HG03432 (cell line): ENCODE measurements at regions not wholly inside any gene's neighbourhood (a gene's known extent, or its start where the extent isn't known, plus 50 kb on each side); places are given as distances from the start of the nearest gene placed in this dataset.
A peak's percentile ranks its signal among the peaks of the same experiment; 100 is the strongest.

ENCODE experiments used
- ATAC-seq: cut with Tn5 transposase; IDR thresholded peaks from one replicate; pipeline ENCODE4 v1.9.1; 2021; ENCODE audit warnings: mild to moderate bottlenecking, moderate library complexity; ENCODE audit not compliant: unreplicated experiment

DNA sequence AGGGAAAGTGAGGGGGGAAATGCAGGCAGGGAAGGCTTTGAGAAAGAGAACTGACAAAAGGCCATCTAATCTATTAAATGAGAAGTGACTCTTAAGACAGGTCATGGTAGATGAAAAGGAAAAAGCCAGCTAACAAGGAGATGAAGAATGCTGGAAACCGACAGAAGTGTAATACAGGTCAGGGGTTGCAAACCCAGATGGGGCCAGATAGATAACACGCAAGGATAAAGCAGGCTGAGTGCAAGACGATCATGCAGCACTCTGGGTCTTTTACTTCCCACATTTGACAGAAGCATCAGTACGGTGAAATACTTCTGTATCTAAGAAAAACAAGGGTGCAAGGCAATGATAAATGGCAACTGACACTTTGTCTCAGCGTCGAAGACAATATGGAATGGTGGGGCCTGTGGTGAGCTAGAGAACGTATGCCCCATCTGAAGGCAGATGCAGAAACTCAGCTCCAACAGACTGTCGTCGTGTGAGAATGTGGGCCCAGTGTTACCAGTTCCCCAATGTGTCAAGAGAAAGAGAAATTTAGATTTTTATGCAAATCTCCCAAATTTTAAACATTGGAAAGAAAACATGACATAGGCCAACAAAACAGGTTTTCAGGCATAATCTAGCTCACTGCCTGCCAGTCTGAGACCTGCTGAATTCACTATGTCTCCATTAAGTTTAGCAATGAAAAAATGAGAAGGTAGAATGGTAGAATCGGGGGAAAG, 187.4 kb downstream of the PHLDA1 start:
- no peak for ATAC-seq

DNA sequence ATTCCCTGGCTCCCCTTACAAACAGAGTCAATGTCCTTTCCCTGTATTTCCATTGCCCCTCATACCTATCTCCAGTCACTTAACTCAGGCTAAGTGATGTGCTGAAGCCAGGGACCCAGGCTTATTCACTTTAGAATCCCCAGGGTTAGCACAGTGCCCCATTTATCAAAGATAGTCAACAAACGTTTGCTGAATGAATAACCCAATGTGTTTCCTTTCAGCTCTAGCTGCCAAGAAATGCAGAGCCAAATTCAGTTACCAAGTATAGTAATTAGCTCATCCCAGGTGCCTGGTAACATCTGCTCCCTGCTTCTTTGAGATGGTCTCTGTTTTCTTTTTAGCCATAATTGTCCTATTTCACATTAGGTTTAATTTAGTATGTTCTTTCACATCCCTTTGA, 189.5 kb downstream of the PHLDA1 start:
- ATAC-seq: no peak

DNA sequence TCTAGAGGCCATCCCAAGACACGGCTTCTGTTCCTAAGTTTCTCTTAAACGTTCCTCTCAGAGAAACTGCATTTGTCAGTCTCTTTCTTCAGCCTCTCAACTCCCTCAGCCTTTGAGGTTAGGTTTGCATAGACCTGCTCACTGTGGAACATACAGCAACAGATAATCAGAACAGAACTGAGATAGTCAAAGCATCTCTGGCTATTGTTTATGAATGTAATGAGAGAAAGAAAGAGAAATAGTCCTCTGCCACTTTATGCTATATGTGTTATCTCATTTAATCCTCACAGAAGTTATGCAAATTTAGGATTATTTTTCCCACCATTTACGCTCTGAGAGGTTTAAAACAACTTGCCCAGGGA, 190.6 kb downstream of the PHLDA1 start:
- ATAC-seq: no peak

DNA sequence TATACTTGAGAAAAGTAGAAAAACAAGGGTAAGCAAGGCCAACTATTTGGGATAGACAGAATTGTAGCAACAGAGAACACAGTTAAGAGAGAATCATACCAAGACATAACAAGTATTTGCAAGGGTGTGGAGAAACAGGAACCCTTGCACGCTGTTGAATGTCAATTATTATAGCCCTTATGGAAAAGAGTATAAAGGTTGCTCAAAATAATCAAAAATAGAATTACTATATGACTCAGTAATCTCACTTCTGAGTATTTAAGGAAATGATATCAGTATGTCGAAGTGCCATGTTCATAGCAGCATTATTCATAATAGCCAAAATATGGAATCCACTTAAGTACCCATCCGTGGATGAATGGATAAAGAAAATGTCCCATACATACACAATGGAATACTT, 193.3 kb downstream of the PHLDA1 start:
- no peak for ATAC-seq

DNA sequence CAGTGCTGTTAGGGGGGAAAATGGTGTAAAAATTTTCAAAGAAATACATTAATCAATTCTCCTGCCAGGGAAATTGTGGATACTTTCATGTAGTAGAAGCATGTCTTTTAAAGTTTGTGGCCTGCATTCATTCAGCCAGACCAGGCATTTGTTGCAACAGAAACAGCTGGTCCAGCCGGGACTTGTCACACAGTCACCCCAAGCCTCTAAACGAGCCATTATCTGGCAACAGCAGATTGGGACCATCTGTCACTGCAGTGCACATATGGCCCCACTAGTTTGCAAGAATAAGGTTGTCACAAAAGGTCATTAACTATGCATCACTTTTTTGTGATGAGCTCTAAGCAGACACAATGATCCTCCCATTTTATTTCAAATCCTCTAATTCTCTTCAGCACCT, 193.9 kb downstream of the PHLDA1 start:
- ATAC-seq: no peak

DNA sequence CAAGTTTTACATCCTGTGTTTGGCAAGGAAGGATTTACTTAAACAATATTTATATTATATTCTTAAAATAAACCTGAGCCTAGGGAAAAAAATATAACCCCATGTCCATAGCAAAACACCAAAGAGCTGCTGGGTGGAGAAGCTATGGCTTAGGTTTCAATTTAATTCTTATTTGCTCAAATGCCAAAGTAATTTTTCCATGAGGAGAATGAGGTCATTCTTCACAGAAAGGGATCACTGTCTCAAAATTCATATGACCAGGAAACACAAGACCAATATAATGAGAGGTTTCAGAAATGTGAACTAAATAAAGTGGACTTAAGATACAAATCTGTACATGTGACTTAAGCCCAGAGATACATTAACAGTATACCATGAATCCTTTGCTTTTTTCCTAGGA, 195.0 kb downstream of the PHLDA1 start:
- ATAC-seq: no peak

DNA sequence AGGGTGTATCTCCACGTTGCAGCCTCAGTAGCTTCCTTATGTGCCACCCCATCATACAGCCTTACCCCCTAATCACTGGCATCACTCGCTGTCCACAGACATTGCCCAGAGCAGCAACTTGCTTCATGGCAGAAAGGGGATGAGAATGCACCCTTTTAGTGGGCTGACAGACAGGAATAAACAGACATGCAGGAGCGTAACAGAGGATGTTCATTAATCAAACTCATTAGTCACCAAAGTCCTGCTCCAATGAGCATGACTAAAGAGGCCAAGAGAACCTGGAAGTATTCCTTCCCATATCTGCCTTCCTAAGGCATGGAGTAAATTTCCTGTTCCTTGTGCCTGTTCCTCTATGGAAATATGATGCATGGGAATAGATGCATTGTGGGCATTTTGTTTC, 197.0 kb downstream of the PHLDA1 start:
- no peak for ATAC-seq

DNA sequence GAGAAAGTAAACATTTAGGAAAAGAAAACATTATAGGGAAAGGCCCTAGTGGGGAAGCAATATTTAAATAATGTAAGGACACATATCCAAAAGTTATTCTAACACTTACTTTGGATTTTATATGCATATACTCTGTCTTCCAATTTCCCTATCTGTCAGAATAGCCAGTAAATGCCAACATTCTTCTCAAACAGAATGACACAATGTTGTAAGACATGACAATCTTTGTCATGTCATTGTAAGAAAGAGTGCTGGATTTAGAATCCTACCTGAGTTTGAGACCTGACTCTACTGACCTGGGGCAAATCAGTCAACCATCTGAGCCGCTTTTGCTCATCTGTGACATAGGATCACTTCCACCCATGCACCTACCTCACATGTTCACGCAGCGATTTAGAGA, 198.3 kb downstream of the PHLDA1 start:
- no peak for ATAC-seq

DNA sequence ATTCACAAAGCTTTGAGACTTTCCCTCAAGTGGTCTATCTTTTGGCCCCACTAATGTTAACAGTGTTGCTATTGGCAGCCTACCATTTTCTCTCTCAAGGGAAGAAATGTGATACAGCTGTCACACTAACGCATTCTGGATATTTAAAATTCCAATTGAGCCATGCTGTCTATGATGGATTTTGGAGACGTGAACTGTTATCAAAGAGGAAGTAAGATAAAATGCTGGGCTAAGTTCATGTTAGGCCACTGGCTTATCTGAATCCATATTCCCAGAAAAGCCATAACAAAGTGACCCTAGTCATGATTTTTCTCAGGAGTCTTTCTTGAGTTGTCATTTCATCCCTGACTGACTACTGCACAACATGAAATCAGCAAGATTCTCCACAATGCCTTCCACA, 200.2 kb downstream of the PHLDA1 start:
- ATAC-seq: no peak

DNA sequence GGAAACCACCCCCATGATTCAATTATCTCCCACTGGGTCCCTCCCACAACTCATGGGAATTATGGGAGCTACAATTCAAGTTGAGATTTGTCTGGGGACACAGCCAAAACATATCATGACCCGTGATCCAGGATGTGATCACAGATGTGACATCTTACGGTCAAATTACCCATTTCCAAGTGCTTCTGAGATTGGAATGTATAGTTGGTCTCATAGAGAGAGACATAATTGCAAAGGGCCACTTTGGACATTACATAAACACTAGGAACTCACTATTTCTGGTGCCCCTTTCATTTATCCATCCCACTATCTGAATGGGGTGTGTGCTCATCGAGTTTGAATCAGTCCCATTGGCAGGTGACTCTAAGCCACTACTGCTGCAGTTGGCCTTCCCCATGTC, 204.5 kb downstream of the PHLDA1 start:
- ATAC-seq: no peak

DNA sequence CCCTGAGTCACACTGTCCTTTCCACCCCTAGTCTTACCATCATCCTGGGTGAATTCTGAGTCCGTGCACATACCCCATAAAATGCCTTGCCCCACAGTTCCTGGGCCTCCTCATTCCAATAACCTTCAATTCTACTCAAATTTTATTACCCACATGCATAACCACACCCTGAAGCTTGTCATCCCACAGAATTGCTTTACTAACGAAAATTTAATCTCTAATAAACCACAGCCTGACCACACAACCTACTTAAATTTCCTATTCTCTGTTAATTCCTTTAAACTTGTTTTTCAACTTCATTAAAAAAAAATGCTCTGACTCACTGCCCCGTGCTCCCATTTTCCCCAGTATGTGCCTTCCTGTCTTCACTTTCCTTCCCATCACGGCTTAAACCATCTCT, 205.9 kb downstream of the PHLDA1 start:
- ATAC-seq: no peak

DNA sequence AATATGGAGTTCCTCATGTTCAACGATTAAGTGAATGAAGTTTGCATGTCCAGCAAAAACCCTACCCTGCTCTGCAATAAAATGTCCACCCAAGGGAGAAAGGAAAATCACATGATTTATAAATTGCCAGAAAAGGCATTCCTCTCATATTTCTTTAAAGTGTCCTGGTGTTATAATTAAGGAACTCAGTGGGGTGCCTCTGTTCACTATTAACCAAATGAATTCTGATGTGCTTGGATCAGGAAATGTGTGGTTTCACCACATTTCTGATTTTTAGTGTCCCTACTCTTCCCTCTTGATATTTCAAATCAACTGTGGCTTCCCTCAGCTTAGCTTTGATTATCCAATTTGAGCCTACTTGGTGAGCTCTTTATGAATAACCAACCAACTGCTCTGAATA, 208.1 kb downstream of the PHLDA1 start:
- no peak for ATAC-seq

DNA sequence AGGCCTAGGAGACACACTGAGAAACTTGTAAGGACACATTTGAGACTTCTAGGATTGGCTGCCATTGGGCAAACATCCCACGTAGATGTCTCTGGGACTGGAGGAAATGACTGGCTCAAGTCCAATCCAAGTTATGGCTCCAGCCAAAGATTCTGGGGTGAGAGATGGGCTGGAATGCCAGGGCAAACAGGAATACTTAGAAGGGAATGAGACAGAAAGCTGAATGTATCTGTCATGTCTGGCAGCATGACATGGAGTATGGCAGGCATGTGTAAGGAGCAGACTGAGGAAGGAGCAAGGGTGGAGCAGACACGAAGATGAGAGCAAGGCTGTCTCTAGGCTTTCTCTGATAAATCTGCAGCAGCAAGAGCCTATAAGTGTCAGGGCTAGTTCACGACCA, 209.2 kb downstream of the PHLDA1 start:
- no peak for ATAC-seq

DNA sequence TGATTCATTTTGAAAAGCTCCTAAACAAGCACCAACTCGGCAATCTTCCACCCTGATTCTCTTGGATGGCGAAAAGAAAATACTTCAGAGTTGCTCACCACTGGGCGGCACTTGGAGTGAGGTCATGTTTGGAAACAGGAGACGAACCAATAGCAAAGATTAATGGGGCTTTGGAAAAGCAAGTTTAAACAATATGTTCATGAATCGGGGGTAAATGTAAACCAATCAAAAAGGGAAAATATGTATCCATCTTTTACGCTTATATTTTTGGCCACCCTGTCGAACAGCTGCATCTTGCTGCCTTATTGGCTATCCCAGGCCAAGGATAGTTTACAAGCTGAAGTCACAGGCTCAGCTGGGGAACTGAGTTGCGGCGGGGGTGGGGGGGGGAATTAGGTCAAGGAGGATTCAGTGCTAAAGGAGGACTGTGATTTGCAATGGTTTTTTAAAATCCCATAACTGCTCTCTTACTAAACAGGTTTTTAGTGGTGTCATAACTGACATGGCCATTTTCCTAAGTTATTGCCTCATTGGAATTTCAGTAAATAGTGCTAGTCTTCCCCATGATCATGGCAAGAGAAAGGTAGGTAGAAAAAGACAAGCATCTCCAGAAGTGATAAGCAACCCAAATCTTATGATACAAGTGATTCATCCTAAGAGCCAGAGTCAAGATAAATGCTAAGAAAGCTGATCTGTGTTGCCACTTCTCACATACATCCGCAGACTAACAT, 210.6 kb downstream of the PHLDA1 start:
- ATAC-seq: no peak

DNA sequence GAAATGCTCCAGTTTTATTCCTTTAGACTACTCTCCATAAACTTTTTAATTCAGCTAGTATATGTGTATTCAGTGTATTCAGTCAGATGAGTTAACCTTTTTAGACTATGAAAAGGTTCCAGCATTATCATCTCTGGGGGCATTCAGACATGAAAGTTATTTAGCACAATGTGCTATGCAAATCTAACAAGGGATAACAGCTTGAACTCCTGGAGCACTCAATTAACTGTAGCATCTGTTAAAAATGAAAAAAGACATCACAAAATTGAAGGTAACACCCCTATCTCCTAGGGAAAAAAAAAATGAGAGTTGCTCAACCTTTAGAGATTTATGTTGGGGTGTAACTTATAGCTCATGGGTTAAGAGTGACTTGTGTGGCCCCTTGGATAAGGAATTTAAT, 211.5 kb downstream of the PHLDA1 start:
- ATAC-seq: no peak

DNA sequence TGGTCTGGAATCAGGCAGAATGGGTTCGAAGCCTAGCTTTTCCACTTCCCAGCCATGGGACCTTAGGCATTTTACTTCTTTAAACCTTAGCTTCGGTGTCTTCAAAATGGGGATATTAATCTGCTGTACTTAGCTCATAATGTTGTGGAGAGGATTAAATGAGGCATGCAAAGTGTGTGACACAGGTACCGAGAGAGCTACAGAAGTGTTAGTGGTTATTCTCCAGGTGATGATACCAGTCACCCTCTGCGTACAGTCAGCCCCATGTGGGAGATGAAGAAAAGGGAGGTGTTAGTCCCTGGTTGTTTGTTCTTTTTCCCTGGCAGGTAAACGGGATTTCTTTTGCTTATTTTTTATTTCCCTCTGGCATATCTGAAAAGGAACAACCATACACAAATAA, 212.1 kb downstream of the PHLDA1 start:
- ATAC-seq: no peak

DNA sequence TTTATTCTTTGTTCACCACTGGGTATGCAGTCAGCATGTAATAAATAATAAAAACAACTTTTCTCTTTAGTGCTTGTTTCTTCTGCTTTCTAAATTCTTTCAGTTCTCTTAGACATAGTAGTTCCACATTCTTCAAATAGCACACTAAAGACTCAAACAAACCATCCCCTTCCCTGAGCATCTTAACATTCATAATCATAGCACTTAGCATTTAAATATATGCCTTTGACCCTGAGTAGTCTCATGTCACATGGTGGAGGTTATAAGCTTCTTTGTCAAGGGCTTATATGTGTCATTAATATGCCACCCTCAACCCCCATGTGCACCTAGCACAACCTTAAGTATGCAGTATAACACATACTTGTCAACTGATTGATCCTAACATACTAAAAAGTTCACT, 212.7 kb downstream of the PHLDA1 start:
- no peak for ATAC-seq

DNA sequence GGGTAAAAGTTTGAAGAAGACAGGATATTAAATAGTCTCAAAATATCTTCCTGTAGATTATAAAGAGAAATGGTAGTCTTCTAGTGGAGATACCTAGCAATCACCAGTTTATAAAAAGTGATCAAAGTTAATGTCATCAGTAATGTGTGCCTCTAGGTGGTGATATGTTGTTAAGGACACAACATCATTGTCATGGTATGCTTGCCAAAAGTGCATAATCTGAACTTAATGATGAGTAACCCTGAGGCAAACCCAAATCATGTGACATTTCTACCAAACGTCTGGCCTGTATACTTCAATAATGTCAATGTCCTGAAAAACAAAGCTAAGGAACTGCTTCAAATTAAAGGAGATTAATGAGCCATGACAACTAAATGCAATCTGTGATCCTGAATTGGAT, 214.7 kb downstream of the PHLDA1 start:
- ATAC-seq: no peak

DNA sequence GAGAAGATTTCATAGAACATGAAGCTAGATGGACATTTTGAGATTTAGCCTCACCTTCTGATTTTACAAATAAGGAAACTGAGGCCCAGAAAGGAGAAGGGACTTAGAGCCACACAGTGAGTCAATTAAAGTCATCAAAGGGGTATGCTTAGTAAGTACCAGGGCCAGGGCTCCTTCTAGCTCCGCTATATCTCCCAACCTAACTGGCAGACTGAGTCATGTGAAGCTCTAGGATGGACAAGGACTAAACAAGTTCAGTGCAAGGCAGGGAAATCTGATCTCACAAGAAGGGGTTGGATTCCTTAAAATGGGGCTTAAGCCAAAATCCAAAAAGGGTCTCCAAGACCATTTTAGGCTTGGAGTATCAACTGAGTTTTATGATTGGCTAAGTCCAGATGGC, 215.8 kb downstream of the PHLDA1 start:
- ATAC-seq: no peak

DNA sequence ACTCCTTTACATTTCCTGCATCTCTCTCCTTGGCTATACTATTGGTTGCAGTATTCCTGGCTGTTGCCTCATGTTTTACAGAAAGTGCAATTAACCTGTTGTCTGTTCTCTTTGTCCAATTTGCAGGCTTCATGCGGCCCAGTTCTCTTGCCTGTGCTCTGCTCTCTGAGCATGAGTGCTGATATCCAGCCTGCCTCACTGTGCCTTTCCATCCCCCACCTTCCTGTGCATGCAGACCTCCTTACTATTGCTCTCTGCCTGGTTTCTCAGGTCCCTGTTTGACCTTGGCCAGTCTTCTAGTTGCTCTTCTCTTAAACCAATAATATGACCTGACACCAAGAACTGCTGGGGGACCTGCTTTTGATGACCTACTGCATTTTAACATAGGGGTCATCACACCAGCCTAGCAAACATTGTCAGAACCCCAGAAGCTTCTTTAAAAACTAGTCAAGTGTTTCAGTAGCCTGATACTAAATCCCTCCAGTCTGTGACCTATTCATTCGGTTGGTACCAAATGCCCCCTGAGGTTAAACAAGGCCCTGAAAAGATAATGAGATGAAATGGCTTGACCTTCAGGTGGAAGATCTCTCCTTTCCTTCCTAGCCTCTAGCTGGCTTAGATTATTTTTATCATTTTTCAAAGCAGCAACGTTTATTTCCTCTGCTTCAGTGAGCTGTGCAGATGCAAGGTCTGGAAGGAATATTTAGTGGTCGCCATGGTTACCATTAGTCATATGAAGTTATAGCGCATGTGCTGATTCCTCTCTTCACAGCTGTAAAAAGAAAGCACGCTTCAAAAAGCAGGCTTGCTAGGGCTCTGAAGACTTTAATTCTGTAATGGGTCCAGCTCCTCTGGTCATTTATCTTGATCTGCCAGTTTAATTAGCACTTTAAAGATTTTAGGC, 216.5 kb downstream of the PHLDA1 start:
- peak; percentile 74 for ATAC-seq

DNA sequence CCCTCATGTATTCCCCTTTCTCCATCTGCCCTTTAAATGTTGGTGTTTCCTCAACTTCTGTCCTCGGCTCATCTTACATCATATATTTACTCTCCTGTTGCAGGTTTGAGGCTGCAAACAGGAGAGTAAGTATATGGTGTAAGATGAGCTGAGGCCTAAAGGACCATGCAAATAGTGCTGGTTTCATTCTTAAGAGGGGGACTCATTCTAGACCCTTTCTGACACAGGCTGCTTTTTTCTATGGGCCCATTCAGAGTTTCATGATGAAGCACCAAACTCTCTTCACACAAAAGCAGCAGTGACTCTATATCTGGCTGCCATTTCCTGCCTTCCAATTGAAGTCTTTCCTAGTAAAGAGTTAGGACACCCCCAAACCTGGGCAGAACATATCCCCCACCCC, 218.5 kb downstream of the PHLDA1 start:
- ATAC-seq: no peak
